IPS-11a (cell line): ENCODE measurements at regions not wholly inside any gene's neighbourhood (a gene's known extent, or its start where the extent isn't known, plus 50 kb on each side); places are given as distances from the start of the nearest gene placed in this dataset.

Experiments
- H3K4me3 ChIP-seq: one replicate; pipeline ENCODE4 v1.5.1; 2013; ENCODE audit warnings: low read depth, low read length, control low read depth

- no peak overlapping the region for H3K4me3 ChIP-seq
Measured at GRCh38 chr5:3234566-3234965, 361.1 kb upstream of the IRX1 start.

- no peak overlapping the region for H3K4me3 ChIP-seq
Measured at GRCh38 chr5:3230941-3231340, 364.7 kb upstream of the IRX1 start.

- no peak overlapping the region for H3K4me3 ChIP-seq
Measured at GRCh38 chr5:3230254-3230653, 365.4 kb upstream of the IRX1 start.

GRCh38 chr5:3226196-3226920, 369.3 kb upstream of the IRX1 start:
- no peak overlapping the region for H3K4me3 ChIP-seq

GRCh38 chr5:3225201-3225960, 370.3 kb upstream of the IRX1 start:
- H3K4me3 ChIP-seq, result no peak overlapping the region

- H3K4me3 ChIP-seq, result no peak overlapping the region
Measured at GRCh38 chr5:3222924-3223323, 372.7 kb upstream of the IRX1 start.

- H3K4me3 ChIP-seq, result no peak overlapping the region
Measured at GRCh38 chr5:3221432-3221831, 374.2 kb upstream of the IRX1 start.

GRCh38 chr5:3220638-3221288, 374.9 kb upstream of the IRX1 start:
- no peak overlapping the region for H3K4me3 ChIP-seq

GRCh38 chr5:3220201-3220600, 375.4 kb upstream of the IRX1 start:
- H3K4me3 ChIP-seq, result no peak overlapping the region

- H3K4me3 ChIP-seq, result no peak overlapping the region
Measured at GRCh38 chr5:3218916-3219650, 376.5 kb upstream of the IRX1 start.

- no peak overlapping the region for H3K4me3 ChIP-seq
Measured at GRCh38 chr5:3217771-3218495, 377.7 kb upstream of the IRX1 start.

- H3K4me3 ChIP-seq, result no peak overlapping the region
Measured at GRCh38 chr5:3217114-3217513, 378.5 kb upstream of the IRX1 start.

- H3K4me3 ChIP-seq, result no peak overlapping the region
Measured at GRCh38 chr5:3216386-3216785, 379.2 kb upstream of the IRX1 start.

GRCh38 chr5:3214838-3215374, 380.7 kb upstream of the IRX1 start:
- H3K4me3 ChIP-seq, result no peak overlapping the region

- H3K4me3 ChIP-seq, result no peak overlapping the region
Measured at GRCh38 chr5:3214396-3214795, 381.2 kb upstream of the IRX1 start.

- no peak overlapping the region for H3K4me3 ChIP-seq
Measured at GRCh38 chr5:3212869-3213268, 382.8 kb upstream of the IRX1 start.

- no peak overlapping the region for H3K4me3 ChIP-seq
Measured at GRCh38 chr5:3210531-3210930, 385.1 kb upstream of the IRX1 start.

GRCh38 chr5:3209918-3210317, 385.7 kb upstream of the IRX1 start:
- no peak overlapping the region for H3K4me3 ChIP-seq

- H3K4me3 ChIP-seq, result no peak overlapping the region
Measured at GRCh38 chr5:3202570-3202969, 393.1 kb upstream of the IRX1 start.

GRCh38 chr5:3201941-3202340, 393.7 kb upstream of the IRX1 start:
- no peak overlapping the region for H3K4me3 ChIP-seq
